Stimulated activated CD4-positive, alpha-beta T cell treated with anti-CD3 and anti-CD28 coated beads, Interleukin-4, amount 100 ng/mL, for 48 hours (primary cell): ENCODE measurements at regions not wholly inside any gene's neighbourhood (a gene's known extent, or its start where the extent isn't known, plus 50 kb on each side); places are given as distances from the start of the nearest gene placed in this dataset.

Experiments
- DNase-seq, 2 donors: peaks; one replicate each; pipeline ENCODE4 v3.0.0-alpha.2; 2020; ENCODE audit warnings: low read depth in 2 of 2

- no peak for DNase-seq
Measured at GRCh38 chr12:16692099-16692498, 86.1 kb upstream of the LMO3 start.

- no peak for DNase-seq
Measured at GRCh38 chr12:16691624-16692023, 85.7 kb upstream of the LMO3 start.

- DNase-seq, result no peak
Measured at GRCh38 chr12:16688200-16688599, 82.2 kb upstream of the LMO3 start.

GRCh38 chr12:16685107-16685506 is 79.1 kb upstream of the LMO3 start:
- no peak for DNase-seq

GRCh38 chr12:16681196-16681595 is 75.2 kb upstream of the LMO3 start:
- no peak for DNase-seq

- DNase-seq, result no peak
Measured at GRCh38 chr12:16675438-16675837, 69.5 kb upstream of the LMO3 start.

GRCh38 chr12:16674885-16675284 is 68.9 kb upstream of the LMO3 start:
- DNase-seq, result no peak

- DNase-seq, result no peak
Measured at GRCh38 chr12:16670456-16671050, 64.6 kb upstream of the LMO3 start.

GRCh38 chr12:16669756-16670155 is 63.8 kb upstream of the LMO3 start:
- no peak for DNase-seq

- DNase-seq, result no peak
Measured at GRCh38 chr12:16668198-16668597, 62.2 kb upstream of the LMO3 start.

GRCh38 chr12:16658699-16659098 is 52.7 kb upstream of the LMO3 start:
- no peak for DNase-seq
